Naive thymus-derived CD8-positive, alpha-beta T cell (primary cell): ENCODE measurements at regions not wholly inside any gene's neighbourhood (a gene's known extent, or its start where the extent isn't known, plus 50 kb on each side); places are given as distances from the start of the nearest gene placed in this dataset.
A peak's percentile ranks its signal among the peaks of the same experiment; 100 is the strongest.

ENCODE experiments used
- ATAC-seq, 2 donors: fragments of 150-1000 bp; cut with Tn5 transposase in 1 of 2; sonication (Bioruptor Pico), chemical (Tn5 transposase) in 1 of 2; 1 replicate in 1 of 2; 2 replicates in 1 of 2; pipeline ENCODE4 v1.10.0; 2021; ENCODE audit warnings: mild to moderate bottlenecking in 2 of 2, moderate library complexity in 2 of 2
- POLR2A ChIA-PET: fragments of 350-600 bp; sonication (Branson Sonifier 250); formaldehyde crosslinking; loops from one replicate; lab custom pipeline; 2021; ENCODE audit warnings: antibody characterized with exemption; lab: Charles Lee
- DNase-seq, 10 donors: peaks; one replicate each; pipeline versions ENCODE4 v3.0.0 to v3.0.0-alpha.2; 2020 to 2022
- H3K27ac Mint-ChIP-seq, 10 donors: one replicate each; pipeline ENCODE4 v1.8.0; 2020 to 2022; ENCODE audit warnings: mild to moderate bottlenecking in 10 of 10, mixed read lengths in 10 of 10, moderate library complexity in 4 of 10, inconsistent platforms in 1 of 10
- H3K27me3 Mint-ChIP-seq, 5 donors: one replicate each; pipeline ENCODE4 v1.8.0; 2021 to 2022; ENCODE audit warnings: mixed read lengths in 5 of 5
- H3K36me3 Mint-ChIP-seq, 3 donors: one replicate each; pipeline ENCODE4 v1.8.0; 2020 to 2022; ENCODE audit warnings: mixed read lengths in 3 of 3, mild to moderate bottlenecking in 2 of 3, inconsistent platforms in 1 of 3
- H3K4me1 Mint-ChIP-seq, 4 donors: one replicate each; pipeline ENCODE4 v1.8.0; 2021 to 2022; ENCODE audit warnings: mixed read lengths in 4 of 4
- H3K4me3 Mint-ChIP-seq, 10 donors: one replicate each; pipeline ENCODE4 v1.8.0; 2020 to 2022; ENCODE audit warnings: mild to moderate bottlenecking in 10 of 10, mixed read lengths in 10 of 10, moderate library complexity in 6 of 10, inconsistent platforms in 1 of 10
- H3K9me3 Mint-ChIP-seq, 9 donors: one replicate each; pipeline ENCODE4 v1.8.0; 2020 to 2022; ENCODE audit warnings: mixed read lengths in 9 of 9, mild to moderate bottlenecking in 3 of 9, inconsistent platforms in 1 of 9, moderate library complexity in 1 of 9

- no peak overlapping the region for H3K4me3 Mint-ChIP-seq
- no peaks in the 10 kb centered on the region for H3K9me3 Mint-ChIP-seq
Measured at GRCh38 chr7:17471325-17471724, 172.9 kb downstream of the AHR start.

GRCh38 chr7:17472518-17472917, 174.1 kb downstream of the AHR start:
- Mint-ChIP-seq H3K4me1 (no peaks in the 10 kb centered on the region), H3K27ac (no peak overlapping the region), H3K27me3 (peaks cover 0 to 11% (median 4%) of the 10 kb centered on the region in 5 donors), H3K9me3 (no peaks in the 10 kb centered on the region), H3K36me3 (no peaks in the 10 kb centered on the region), H3K4me3 (no peak overlapping the region)
- DNase-seq (no peak), ATAC-seq (no peak)
- POLR2A ChIA-PET, result no interaction called here

More at GRCh38 chr7:17471325-17471724, 172.9 kb downstream of the AHR start:
- Mint-ChIP-seq H3K27me3 (peaks cover 0 to 11% (median 4%) of the 10 kb centered on the region in 5 donors), H3K27ac (no peak overlapping the region), H3K36me3 (no peaks in the 10 kb centered on the region), H3K4me1 (peaks cover under 1 to 3% (median under 1%) of the 10 kb centered on the region in 4 donors)
- ATAC-seq (no peak), DNase-seq (no peak)
- POLR2A ChIA-PET, result no interaction called here

- Mint-ChIP-seq H3K36me3 (no peaks in the 10 kb centered on the region), H3K9me3 (no peaks in the 10 kb centered on the region), H3K4me3 (no peak overlapping the region), H3K27me3 (peaks cover 0 to 11% (median 4%) of the 10 kb centered on the region in 5 donors), H3K27ac (no peak overlapping the region), H3K4me1 (no peaks in the 10 kb centered on the region)
- DNase-seq (no peak), ATAC-seq (no peak)
- POLR2A ChIA-PET, result no interaction called here
Measured at GRCh38 chr7:17472939-17473338, 174.5 kb downstream of the AHR start.

GRCh38 chr7:17474724-17475344, 176.4 kb downstream of the AHR start:
- H3K27ac Mint-ChIP-seq, result peak overlapping the region in 1 of 10 donors; percentile 46
- H3K36me3 Mint-ChIP-seq, result no peaks in the 10 kb centered on the region
- no peak for DNase-seq
- POLR2A ChIA-PET, result no interaction called here
- H3K9me3 Mint-ChIP-seq, result no peaks in the 10 kb centered on the region
- H3K4me1 Mint-ChIP-seq, result no peaks in the 10 kb centered on the region
- no peaks in the 10 kb centered on the region for H3K27me3 Mint-ChIP-seq
- no peak for ATAC-seq
- H3K4me3 Mint-ChIP-seq, result no peak overlapping the region

- H3K27me3 Mint-ChIP-seq, result no peaks in the 10 kb centered on the region
- no peak for ATAC-seq
- H3K9me3 Mint-ChIP-seq, result no peaks in the 10 kb centered on the region
- no peaks in the 10 kb centered on the region for H3K4me1 Mint-ChIP-seq
- H3K4me3 Mint-ChIP-seq, result no peak overlapping the region
- POLR2A ChIA-PET, result no interaction called here
- H3K27ac Mint-ChIP-seq, result no peak overlapping the region
- DNase-seq, result no peak
- no peaks in the 10 kb centered on the region for H3K36me3 Mint-ChIP-seq
Measured at GRCh38 chr7:17477182-17477581, 178.7 kb downstream of the AHR start.

GRCh38 chr7:17481118-17481517, 182.7 kb downstream of the AHR start:
- peaks cover 0 to 5% (median 0%) of the 10 kb centered on the region in 9 donors for H3K9me3 Mint-ChIP-seq
- POLR2A ChIA-PET, result no interaction called here
- H3K4me1 Mint-ChIP-seq, result no peaks in the 10 kb centered on the region
- ATAC-seq (no peak), DNase-seq (no peak)
- H3K27me3 Mint-ChIP-seq, result no peaks in the 10 kb centered on the region
- H3K27ac Mint-ChIP-seq, result no peak overlapping the region
- no peak overlapping the region for H3K4me3 Mint-ChIP-seq
- no peaks in the 10 kb centered on the region for H3K36me3 Mint-ChIP-seq

GRCh38 chr7:17485368-17485767, 186.9 kb downstream of the AHR start:
- Mint-ChIP-seq H3K36me3 (no peaks in the 10 kb centered on the region), H3K4me3 (no peak overlapping the region), H3K4me1 (peaks cover 0 to 1% (median 0%) of the 10 kb centered on the region in 4 donors), H3K27me3 (peaks cover 0 to 3% (median 0%) of the 10 kb centered on the region in 5 donors), H3K9me3 (peaks cover 0 to 5% (median 0%) of the 10 kb centered on the region in 9 donors), H3K27ac (no peak overlapping the region)
- POLR2A ChIA-PET, result no interaction called here
- no peak for ATAC-seq
- no peak for DNase-seq

GRCh38 chr7:17485904-17486303, 187.5 kb downstream of the AHR start:
- H3K4me3 Mint-ChIP-seq, result no peak overlapping the region
- H3K27ac Mint-ChIP-seq, result no peak overlapping the region
- no peaks in the 10 kb centered on the region for H3K36me3 Mint-ChIP-seq
- POLR2A ChIA-PET, result no interaction called here
- no peak for ATAC-seq
- peaks cover 0 to 3% (median 0%) of the 10 kb centered on the region in 5 donors for H3K27me3 Mint-ChIP-seq
- DNase-seq, result no peak
- H3K9me3 Mint-ChIP-seq, result peaks cover 0 to 5% (median 0%) of the 10 kb centered on the region in 9 donors
- H3K4me1 Mint-ChIP-seq, result peaks cover 0 to 1% (median under 1%) of the 10 kb centered on the region in 4 donors

GRCh38 chr7:17486835-17487234, 188.4 kb downstream of the AHR start:
- DNase-seq (no peak), ATAC-seq (no peak)
- H3K4me3 Mint-ChIP-seq, result no peak overlapping the region
- POLR2A ChIA-PET, result no interaction called here
- H3K27me3 Mint-ChIP-seq, result peaks cover 0 to 3% (median 0%) of the 10 kb centered on the region in 5 donors
- no peaks in the 10 kb centered on the region for H3K36me3 Mint-ChIP-seq
- H3K27ac Mint-ChIP-seq, result no peak overlapping the region
- H3K4me1 Mint-ChIP-seq, result peaks cover 0 to 2% (median 2%) of the 10 kb centered on the region in 4 donors
- peaks cover 0 to 5% (median 0%) of the 10 kb centered on the region in 9 donors for H3K9me3 Mint-ChIP-seq

- no peak for DNase-seq
- H3K36me3 Mint-ChIP-seq, result no peaks in the 10 kb centered on the region
- no peak for ATAC-seq
- no peak overlapping the region for H3K4me3 Mint-ChIP-seq
- peaks cover 0 to 3% (median 0%) of the 10 kb centered on the region in 5 donors for H3K27me3 Mint-ChIP-seq
- H3K27ac Mint-ChIP-seq, result no peak overlapping the region
- H3K9me3 Mint-ChIP-seq, result peaks cover 0 to 5% (median 0%) of the 10 kb centered on the region in 9 donors
- POLR2A ChIA-PET, result no interaction called here
- peaks cover 0 to 2% (median 2%) of the 10 kb centered on the region in 4 donors for H3K4me1 Mint-ChIP-seq
Measured at GRCh38 chr7:17487343-17487742, 188.9 kb downstream of the AHR start.

- Mint-ChIP-seq H3K4me3 (no peak overlapping the region), H3K4me1 (peaks cover 0 to 2% (median 2%) of the 10 kb centered on the region in 4 donors), H3K27me3 (peaks cover 0 to 3% (median 0%) of the 10 kb centered on the region in 5 donors), H3K9me3 (peaks cover 0 to 5% (median 0%) of the 10 kb centered on the region in 9 donors), H3K36me3 (no peaks in the 10 kb centered on the region), H3K27ac (no peak overlapping the region)
- DNase-seq (no peak), ATAC-seq (no peak)
- POLR2A ChIA-PET, result no interaction called here
Measured at GRCh38 chr7:17488829-17489228, 190.4 kb downstream of the AHR start.

- POLR2A ChIA-PET, result no interaction called here
- H3K4me3 Mint-ChIP-seq, result no peak overlapping the region
- peaks cover 0 to 3% (median 0%) of the 10 kb centered on the region in 5 donors for H3K27me3 Mint-ChIP-seq
- peaks cover 0 to 2% (median 2%) of the 10 kb centered on the region in 4 donors for H3K4me1 Mint-ChIP-seq
- DNase-seq (no peak), ATAC-seq (peak in 1 of 2 donors; percentile 5)
- no peak overlapping the region for H3K27ac Mint-ChIP-seq
- peaks cover 0 to 5% (median 0%) of the 10 kb centered on the region in 9 donors for H3K9me3 Mint-ChIP-seq
- no peaks in the 10 kb centered on the region for H3K36me3 Mint-ChIP-seq
Measured at GRCh38 chr7:17489961-17490360, 191.5 kb downstream of the AHR start.

GRCh38 chr7:17490825-17491224, 192.4 kb downstream of the AHR start:
- POLR2A ChIA-PET, result no interaction called here
- Mint-ChIP-seq H3K27me3 (peaks cover 0 to 3% (median 0%) of the 10 kb centered on the region in 5 donors), H3K4me1 (peaks cover 0 to 2% (median 2%) of the 10 kb centered on the region in 4 donors), H3K36me3 (no peaks in the 10 kb centered on the region), H3K9me3 (no peaks in the 10 kb centered on the region), H3K27ac (no peak overlapping the region), H3K4me3 (no peak overlapping the region)
- DNase-seq (no peak), ATAC-seq (no peak)

- no peaks in the 10 kb centered on the region for H3K36me3 Mint-ChIP-seq
- no peak overlapping the region for H3K4me3 Mint-ChIP-seq
- H3K9me3 Mint-ChIP-seq, result no peaks in the 10 kb centered on the region
- ATAC-seq (no peak), DNase-seq (no peak)
- peaks cover 0 to 2% (median 2%) of the 10 kb centered on the region in 4 donors for H3K4me1 Mint-ChIP-seq
- H3K27me3 Mint-ChIP-seq, result peaks cover 0 to 3% (median 0%) of the 10 kb centered on the region in 5 donors
- H3K27ac Mint-ChIP-seq, result no peak overlapping the region
- POLR2A ChIA-PET, result no interaction called here
Measured at GRCh38 chr7:17492437-17492836, 194.0 kb downstream of the AHR start.
